Keratinocyte (primary cell): ENCODE measurements at regions not wholly inside any gene's neighbourhood (a gene's known extent, or its start where the extent isn't known, plus 50 kb on each side); places are given as distances from the start of the nearest gene placed in this dataset.

Source experiments
- EZH2 ChIP-seq: IDR thresholded peaks from one replicate; pipeline ENCODE4 v1.6.1; 2012; ENCODE audit warnings: inconsistent platforms, mild to moderate bottlenecking, low read length, moderate library complexity
- TF ChIP-seq, protein P1 (sequence below), 3 experiments: IDR thresholded peaks in 1 of 3; conservative IDR thresholded peaks in 1 of 3; optimal IDR thresholded peaks in 1 of 3; 2 replicates in 2 of 3; 3 replicates in 1 of 3; pipeline versions ENCODE3 to v1.5.1; 2011; ENCODE audit warnings: low read length in 3 of 3, mild to moderate bottlenecking in 3 of 3, moderate library complexity in 2 of 3, control low read depth in 1 of 3, inconsistent platforms in 1 of 3; ENCODE audit not compliant: insufficient read depth in 2 of 3; ENCODE audit errors: extremely low read depth in 1 of 3

DNA sequence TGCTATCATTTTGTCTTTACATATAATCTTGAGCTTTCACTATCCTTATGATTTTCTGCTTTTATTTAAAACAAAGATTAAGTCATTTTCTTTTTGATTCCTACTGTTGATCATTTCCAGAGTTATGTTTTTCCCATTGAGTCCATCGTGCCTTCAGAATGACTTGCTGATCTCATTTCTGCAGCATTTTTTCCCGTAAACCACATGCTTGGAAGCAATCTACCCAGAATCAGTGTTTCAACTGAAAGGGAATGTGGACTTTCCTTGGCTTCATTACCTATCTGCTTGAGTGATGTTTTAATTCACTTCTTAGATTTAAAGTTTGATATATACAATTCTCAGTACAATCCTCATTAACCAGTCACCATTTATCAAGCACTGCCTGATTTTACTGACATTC is 192.4 kb upstream of the FSTL5 start:
- TF ChIP-seq, protein P1, sequence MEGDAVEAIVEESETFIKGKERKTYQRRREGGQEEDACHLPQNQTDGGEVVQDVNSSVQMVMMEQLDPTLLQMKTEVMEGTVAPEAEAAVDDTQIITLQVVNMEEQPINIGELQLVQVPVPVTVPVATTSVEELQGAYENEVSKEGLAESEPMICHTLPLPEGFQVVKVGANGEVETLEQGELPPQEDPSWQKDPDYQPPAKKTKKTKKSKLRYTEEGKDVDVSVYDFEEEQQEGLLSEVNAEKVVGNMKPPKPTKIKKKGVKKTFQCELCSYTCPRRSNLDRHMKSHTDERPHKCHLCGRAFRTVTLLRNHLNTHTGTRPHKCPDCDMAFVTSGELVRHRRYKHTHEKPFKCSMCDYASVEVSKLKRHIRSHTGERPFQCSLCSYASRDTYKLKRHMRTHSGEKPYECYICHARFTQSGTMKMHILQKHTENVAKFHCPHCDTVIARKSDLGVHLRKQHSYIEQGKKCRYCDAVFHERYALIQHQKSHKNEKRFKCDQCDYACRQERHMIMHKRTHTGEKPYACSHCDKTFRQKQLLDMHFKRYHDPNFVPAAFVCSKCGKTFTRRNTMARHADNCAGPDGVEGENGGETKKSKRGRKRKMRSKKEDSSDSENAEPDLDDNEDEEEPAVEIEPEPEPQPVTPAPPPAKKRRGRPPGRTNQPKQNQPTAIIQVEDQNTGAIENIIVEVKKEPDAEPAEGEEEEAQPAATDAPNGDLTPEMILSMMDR (optimal IDR thresholded peaks at IDR 0.05 in 1 of 3, IDR thresholded peaks at IDR 0.05 in 1 of 3, conservative IDR thresholded peaks at IDR 0.05 in 1 of 3; ENCODE audit: extremely low read depth in 1 of 3, insufficient read depth in 2 of 3, low read length in 3 of 3) = no peak
- no peak for TF ChIP-seq EZH2
